ENCODE measurements at regions not wholly inside any gene's neighbourhood (a gene's known extent, or its start where the extent isn't known, plus 50 kb on each side); places are given as distances from the start of the nearest gene placed in this dataset.
"Not testable (repeated sequence)": the region's sequence is repeated elsewhere in the genome, so short reads cannot be mapped to it uniquely, and the experiment has no call there.

DNA sequence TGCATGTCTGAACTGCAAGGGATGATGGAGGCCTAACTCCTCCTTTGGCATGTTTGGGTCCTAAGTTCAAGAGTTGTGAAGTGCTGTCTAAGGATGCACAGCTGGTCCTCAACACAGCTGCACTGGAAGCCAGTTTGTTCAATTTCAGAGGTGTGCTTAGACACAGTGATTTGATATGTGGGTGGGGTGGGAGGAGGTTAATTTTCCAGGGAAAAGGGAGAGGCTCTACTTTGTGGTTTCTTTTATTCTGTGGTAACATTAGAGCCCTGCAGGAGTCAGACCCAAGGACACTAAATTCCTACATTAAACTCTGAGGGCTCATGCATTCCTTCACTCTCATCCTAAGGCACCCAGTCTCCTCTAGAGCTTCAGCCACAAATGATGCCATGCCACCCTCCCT, 188.4 kb upstream of the MAST4 start:
- intact Hi-C loops (cut with DNase I), result no loop called here
- no peak for DNase-seq

DNA sequence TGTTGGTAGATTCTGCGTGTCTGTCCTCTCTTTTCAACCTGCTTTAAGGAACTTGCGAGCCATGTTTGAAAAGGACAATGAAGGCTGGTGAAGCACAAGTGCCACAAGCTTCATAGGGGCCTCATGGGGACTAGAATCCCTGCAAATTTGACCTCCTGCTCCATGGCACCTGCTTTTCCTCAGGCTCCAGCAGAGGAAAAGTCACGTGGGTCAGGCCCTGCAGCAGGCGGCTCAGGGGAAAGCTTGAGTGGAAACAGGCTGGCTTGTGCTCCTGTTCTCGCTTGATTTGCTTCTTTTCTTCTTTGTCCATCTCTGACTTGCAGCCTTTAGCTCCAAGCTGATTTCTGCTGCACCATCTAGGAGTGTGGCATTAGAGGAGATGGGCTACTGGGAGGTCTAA, 187.6 kb upstream of the MAST4 start:
- intact Hi-C loops (cut with DNase I), result no loop called here
- no peak for DNase-seq

DNA sequence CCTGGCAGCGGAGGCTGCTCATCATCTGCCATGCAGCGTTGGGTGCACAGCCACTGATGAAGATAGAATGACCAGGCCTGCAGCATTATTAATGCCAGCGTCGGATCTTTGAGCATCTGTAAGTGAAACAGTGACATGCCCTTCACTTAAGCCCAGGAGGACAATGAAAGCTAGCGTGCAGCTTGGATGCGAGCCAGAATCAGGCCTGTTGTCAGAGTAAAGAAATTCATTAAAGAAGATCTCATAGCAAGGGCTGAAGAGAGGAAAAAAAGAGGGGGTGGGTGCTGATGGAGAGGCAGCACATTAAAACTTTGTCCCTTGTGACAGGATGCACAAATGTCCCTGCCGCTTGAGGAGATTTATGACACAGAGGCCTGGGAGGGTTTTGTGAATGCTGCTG, 186.1 kb upstream of the MAST4 start:
- intact Hi-C loops (cut with DNase I), result no loop called here
- no peak for DNase-seq

DNA sequence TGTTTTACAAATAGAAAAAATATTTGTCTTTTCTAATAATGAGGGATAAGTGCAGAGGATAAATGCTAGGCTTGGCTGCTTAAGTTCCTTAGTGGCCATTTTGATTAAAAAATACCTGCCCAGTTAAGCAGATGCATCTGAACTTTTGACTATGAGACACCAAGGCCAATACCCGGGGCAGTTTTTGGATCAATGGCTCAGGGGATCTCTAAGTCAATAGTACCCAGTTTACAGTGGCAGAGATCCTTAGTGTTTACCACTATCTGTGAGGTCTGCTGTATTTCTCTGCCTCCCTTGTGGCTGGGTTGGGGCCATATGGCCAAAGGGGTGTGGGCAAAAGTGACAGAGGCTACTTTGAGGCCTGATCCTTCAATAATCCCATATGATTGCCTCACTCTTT, 184.5 kb upstream of the MAST4 start:
- intact Hi-C loops (cut with DNase I), result no loop called here
- DNase-seq, result no peak

DNA sequence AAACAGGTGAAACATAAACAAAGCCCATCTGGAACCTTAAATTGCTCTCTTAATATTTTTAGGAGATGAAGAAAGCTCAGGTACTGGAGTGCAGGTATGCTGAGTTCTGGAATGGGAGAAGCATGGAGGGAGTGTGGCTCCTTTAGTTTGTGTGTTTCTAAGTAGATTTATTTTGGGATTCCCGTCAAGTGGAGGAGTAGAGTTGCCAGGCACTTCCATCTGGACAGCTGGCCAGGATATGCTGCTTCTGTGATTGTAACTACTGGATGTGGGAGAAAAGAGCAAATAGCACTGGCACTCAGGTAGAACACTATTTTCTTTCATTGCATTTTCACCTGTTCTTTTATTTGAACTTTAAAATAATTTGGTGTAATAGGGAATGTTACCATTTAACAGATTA, 182.3 kb upstream of the MAST4 start:
- intact Hi-C loops (cut with DNase I), result no loop called here

DNA sequence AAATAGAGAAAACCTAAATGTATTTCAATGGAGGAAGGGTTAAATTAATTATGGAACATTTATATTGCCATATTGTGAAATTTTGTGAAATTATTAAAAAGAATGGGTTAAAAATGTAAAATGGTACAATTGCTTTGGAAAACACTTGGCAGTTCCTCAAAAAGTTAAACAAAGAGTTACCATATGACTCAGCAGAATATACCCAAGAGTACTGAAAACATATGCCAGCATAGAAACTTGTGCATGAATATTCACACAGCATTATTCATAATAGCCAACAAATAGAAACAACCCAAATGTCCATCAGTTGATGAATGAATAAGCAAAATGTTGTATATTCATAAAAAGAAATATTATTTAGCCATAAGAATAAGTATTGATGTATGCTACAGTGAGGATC, 181.0 kb upstream of the MAST4 start:
- DNase-seq, result no peak
- intact Hi-C loops (cut with DNase I), result no loop called here

More for the DNA sequence above, 182.3 kb upstream of the MAST4 start:
- peak in 3 of 10 donors; percentile 6 to 12 (median 9) for DNase-seq

DNA sequence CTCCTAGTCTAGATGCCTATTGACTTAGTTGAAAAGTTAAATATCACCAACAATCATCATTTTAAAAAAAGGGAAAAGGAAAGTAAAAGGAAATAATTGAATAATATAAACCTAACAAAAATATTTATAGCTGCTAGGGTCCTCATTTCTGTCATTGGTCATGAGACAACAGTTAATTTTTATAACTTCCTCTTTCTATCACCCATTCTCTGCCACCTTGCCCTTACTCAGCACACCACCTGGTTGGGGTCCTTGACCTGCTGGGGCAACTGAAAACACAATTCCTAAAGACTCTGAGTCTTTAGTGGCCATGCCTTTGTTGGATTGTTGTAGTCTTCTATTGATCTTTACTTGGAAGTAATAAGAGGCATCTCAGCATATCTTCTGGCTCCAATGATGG, 179.5 kb upstream of the MAST4 start:
- no peak for DNase-seq
- intact Hi-C loops (cut with DNase I), result no loop called here

DNA sequence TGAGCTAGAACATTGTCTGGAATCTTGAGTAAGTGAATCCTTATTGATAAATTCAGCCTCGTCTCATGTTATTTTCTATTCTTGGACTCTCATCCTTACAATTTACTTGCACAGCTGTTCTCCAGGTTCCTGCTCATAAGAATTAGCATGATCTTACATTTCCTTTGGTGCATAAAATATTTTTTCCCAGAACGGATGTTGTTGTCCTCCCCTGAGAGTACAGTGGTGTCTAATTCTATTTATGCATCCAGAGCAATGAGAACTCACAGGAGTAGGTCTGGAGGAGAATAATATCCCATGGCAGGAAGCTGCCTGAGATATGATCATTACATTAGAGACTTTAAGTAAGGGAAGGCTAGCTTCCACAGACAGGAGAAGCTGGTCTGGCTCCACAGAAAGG, 178.4 kb upstream of the MAST4 start:
- DNase-seq, result no peak
- intact Hi-C loops (cut with DNase I), result no loop called here

DNA sequence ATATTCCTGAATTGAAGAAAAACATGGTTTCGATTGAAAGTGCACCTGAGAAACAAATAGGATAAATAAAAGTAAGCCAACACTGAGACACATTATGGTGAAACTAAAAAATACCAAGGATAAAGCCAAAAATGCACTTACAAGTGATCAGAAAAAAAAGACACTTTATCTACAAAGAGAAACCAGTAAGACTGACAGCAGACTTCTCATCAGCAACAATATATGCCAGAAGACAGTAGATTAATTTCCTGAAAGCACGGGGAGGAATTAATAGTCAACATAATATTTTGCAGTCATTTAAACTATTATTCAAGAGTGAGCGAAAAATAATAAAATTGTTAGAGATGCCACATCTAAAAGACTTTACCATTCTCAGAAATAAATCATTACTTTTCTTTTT, 172.7 kb upstream of the MAST4 start:
- intact Hi-C loops (cut with DNase I), result no loop called here
- no peak for DNase-seq

DNA sequence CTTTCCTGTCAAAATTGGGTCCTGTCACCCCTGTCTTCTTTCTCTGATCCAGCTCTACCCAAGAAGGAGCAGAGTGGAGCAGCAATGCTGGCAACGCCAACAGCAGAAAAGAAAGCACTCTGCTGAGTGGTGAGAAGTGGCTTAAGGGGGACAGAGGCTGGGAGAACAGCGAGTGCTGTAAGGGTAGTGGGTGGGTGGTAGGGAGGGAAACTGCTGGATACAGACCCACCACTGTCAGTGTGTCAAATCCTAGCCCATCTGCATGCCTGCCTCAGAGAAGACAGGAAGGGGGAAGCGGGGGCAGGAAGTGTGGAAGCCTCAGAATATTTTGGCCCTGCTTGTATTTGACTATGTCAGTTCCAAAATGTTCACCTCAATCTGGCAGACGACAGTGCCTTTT, 170.4 kb upstream of the MAST4 start:
- no peak for DNase-seq
- intact Hi-C loops (cut with DNase I), result no loop called here

DNA sequence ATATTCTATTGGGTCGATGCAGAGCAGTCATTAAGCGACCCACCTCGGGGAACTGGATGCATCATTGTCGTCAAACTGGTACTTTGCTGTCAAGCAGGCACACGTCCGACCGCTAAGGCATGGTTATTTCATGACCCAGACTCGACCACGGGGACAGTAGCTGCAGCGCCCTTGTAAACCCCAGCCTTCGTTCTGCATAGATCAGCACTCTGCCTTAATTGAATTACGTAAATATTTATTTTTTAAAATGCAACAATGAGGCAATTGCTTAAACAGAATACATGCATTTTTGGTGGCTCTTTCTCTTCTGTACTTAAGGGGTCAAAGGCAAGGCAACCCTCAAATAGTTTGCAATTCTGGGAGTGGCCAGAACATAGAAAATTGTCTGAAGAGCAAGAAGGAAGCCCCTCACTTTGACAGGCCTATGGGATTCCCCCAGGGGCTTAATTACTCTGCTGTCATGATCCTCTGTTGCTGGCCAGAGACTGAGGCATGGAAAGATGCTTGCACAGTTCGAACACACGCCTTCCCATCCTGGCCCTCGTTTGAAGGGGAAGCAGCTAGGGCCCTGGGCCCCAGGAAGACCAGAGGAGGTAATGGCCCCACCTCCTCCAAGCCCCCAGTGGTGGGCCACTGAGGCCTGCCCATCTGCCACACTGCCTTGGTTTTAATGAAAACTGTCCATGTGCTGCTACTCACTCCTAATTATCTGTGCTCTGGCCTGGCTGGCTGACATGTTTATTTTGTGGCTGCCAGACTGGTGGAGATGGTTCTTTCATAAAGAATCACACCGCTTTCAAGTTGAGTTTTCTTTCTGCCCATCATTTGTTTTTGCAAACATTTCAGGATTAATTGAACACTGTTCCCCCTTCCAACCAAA, 169.7 kb upstream of the MAST4 start:
- intact Hi-C loops (cut with DNase I), result no loop called here
- DNase-seq, result peak in 1 of 10 donors; percentile 48

DNA sequence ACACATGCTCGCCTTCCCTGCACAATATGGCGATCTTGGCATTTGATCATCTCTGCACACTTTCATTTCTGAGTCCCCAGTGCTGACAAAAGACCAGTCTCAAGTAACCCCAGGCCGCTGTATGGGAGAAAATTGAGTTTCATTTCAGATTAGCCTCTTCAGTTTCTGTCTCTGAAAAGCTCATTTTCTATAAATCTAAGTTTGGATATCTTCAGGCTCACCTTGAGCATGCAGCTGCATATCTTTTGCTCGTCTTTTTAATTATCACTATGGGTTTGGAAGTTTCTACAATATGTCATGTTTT, 169.1 kb upstream of the MAST4 start:
- intact Hi-C loops (cut with DNase I), result no loop called here
- DNase-seq, result no peak

DNA sequence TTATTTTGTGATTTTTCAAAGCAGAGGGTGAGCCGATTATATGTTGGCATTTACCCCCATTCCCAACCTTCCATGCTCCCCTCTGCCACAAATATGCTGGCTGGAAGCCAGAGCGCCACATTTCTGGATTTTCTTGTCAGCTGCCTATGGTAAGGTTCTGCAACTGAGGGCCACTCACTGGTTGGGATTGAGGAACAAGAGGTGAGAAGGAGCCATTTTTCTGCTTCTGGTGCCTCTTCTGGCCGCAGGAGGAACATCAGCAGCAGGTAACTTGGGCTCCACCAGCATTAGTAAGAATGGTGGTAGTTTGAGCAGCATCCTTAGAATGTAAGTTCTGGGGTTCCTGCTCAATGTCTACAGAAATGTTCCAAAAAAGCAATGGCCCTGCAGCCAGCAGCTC, 159.5 kb upstream of the MAST4 start:
- intact Hi-C loops (cut with DNase I), result no loop called here

DNA sequence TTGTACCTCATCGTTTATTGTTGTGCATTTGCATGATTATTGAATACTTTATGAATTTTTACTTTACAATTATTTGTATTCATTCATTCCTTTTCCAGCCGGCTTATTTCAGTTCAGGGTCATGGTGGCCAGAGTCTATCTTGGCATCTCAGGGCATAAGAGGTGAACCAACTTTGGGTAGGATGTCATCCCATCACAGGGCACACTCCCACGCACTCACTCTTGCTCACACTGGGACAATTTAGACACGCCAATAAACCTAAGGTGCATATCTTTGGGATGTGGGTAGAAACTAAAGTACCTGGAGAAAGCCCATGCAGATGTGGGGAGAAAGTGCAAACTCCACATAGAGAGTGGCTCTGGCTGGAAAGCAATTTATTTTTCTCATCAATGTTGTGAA, 158.1 kb upstream of the MAST4 start:
- intact Hi-C loops (cut with DNase I), result no loop called here
- no peak for DNase-seq

More for the DNA sequence above, 159.5 kb upstream of the MAST4 start:
- DNase-seq, result no peak

DNA sequence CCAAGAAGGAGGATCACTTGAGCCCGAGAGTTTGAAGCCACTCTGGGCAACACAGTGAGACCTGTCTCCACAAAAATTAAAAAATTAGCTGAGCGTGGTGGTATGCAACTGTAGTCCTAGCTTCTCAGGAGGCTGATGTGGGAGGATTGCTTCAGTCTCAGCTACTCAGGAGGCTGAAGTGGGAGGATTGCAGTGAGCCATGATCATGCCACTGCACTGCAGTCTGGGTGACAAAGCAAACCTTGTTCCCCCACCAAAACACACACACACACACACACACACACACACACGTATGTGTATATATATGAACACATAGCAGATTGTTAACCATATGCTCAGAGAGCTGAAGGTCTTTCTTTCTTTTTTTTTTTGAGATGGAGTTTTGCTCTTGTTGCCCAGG, 157.5 kb upstream of the MAST4 start:
- intact Hi-C loops (cut with DNase I), result no loop called here
- no peak for DNase-seq

DNA sequence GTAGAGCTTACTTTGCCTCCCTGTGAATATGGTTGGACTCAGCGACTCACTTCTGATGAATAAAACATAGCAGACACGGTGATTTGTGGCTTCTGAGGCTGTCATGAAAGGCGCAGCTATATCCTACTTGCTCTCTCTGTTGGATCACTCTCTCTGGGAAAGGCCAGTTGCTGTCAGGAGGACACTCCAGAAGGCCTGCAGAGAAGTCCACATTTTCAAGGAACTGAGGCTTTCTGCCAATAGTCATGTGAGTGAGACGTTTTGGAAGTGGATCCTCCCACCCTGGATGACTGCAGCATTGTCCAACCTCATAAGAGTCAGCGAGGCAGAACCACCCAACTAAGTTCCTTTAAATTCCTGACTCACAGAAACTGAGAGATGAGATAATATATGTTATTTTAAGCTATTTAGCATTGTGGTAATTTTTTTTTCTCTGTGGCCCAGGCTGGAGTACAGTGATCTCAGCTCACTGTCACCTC, 156.0 kb upstream of the MAST4 start:
- no peak for DNase-seq
- intact Hi-C loops (cut with DNase I), result no loop called here

DNA sequence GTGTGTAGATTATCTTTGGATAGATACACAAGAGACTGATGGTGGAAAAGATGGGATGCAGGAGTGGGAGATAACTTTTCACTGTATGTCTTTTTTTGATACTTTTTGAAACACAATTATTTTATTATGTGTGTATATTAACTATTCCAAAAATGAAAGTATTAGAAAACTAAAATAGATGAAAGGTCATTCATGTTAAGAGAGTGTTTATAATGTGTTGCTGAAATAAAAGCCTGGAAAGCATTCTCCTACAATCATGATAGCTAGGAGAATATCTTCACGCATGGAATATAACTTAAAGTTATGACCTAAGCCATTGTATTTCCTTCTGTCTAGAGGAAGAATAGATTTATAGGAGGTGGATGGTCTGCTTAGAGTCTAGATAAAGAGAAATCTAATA, 154.8 kb upstream of the MAST4 start:
- intact Hi-C loops (cut with DNase I), result no loop called here
- DNase-seq, result no peak

DNA sequence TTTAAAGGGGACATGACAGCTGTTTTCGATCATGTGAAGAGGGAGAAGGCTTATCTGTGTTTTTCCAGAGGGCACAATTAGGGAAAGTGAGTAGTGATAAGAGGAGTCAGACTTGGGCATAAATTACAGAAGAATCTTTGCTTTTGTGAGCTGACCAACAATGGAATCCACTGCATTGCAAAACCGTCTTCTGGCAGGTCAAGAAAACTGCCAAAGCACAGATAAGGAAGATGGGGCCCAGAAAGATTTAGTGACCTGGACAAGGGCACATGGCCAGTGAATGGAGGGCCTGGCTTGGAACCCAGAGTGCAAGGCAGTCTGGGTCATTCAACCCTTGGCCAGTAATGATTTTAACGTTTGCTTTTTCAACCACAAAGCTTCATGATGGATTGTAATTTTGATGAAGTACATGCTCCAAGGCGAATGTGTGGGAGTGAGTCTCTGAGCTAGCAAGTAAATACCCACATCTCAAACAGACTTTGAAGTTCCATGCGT, 153.2 kb upstream of the MAST4 start:
- intact Hi-C loops (cut with DNase I), result no loop called here
- DNase-seq, result no peak

DNA sequence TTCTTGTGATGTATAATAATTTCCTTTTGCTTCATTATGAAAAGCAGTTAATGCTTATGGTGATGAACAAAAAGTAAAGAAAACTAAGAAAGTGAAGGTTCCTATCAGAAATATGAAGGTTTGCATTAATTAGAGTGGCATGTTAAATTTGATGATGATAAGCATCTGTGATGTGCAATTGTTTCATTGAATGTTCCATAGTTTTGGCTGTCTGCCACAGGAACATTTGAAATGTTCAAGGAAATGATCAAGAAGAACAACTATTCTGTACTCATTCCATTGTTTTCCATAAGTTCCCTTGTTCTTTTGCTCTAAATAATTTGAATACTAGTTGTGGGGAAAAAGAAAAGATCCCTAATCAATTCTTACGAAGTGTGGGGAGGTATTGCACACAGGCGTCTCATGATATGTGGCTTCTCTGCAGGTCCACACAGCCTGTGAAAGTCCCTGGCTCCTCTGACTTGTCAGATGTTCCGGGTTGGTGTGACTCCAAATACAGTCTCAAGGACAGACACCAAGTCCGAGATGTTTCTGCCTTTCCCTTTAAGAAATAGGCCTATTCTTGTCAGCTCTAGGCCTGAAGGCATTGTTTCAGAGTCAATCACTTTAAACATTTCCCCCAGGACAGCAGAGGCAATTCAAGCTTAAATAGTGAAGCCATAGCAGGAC, 152.6 kb upstream of the MAST4 start:
- DNase-seq, result no peak

DNA sequence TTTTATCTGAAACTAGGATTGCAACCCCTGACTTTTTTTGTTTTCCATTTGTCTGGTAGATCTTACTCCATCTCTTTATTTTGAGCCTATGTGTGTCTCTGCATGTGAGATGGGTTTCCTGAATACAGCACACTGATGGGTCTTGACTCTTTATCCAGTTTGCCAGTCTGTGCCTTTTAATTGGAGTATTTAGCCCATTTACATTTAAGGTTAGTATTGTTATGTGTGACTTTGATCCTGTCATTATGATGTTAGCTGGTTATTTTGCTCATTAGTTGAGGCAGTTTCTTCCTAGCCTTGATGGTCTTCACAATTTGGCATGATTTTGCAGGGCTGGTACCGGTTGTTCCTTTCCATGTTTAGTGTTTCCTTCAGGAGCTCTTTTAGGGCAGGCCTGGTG, 148.1 kb upstream of the MAST4 start:
- intact Hi-C loops (cut with DNase I); DNase-seq: not testable (repeated sequence)

More for the DNA sequence above, 152.6 kb upstream of the MAST4 start:
- intact Hi-C loops (cut with DNase I), result no loop called here

DNA sequence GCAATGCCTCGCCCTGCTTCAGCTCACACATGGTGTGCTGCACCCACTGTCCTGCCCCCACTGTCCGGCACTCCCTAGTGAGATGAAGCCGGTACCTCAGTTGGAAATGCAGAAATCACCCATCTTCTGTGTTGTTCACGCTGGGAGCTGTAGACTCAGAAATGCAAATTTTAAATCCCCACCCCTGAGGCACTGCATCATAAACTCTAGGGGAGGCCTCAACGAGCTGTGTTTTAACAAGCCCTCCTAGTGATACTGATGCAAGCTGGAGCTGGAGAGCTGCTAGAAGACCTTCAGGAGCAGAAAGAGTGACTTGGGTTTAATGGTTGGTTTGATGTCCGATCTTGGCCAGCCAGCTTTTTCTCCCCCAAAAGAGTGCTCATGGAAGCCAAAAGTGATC, 146.0 kb upstream of the MAST4 start:
- DNase-seq, result no peak
- intact Hi-C loops (cut with DNase I), result no loop called here

DNA sequence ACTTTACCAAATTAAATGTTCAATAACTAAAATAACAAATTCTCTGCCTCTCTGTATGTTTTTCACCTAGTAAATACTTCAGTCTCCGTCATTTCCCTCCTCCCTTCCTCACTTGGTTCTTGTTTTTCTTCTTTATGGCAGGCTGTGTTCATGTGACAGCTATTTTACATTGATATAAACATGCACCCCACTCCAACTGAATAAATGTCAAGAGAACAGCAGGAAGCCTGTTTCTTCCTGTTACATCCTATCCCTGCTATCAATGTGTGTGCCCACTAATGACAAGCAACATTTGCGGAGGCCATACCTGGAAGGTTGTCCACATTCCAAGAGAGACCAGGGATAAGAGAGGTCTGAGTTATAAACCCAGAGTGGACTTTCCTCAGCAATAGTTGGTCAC, 145.2 kb upstream of the MAST4 start:
- intact Hi-C loops (cut with DNase I), result no loop called here

More for the DNA sequence above, 145.2 kb upstream of the MAST4 start:
- no peak for DNase-seq

Data from posterior cingulate gyrus (tissue), 11 donors.